GM23338 (cell line): ENCODE measurements at regions not wholly inside any gene's neighbourhood (a gene's known extent, or its start where the extent isn't known, plus 50 kb on each side); places are given as distances from the start of the nearest gene placed in this dataset.

Source experiments
- ATAC-seq: fragments of 200-7000 bp; cut with Tn5 transposase; 3 replicates; pipeline ENCODE4 v1.9.1; 2020
- DNase-seq: peaks from one replicate; pipeline ENCODE4 v3.0.0-alpha.2; 2015; ENCODE audit warnings: low spot score
- H2AFZ ChIP-seq: fragments of 200-600 bp; sonication (generic); 2 replicates; pipeline ENCODE4 v1.8.0; 2016; ENCODE audit warnings: antibody characterized with exemption, mild to moderate bottlenecking, moderate library complexity
- H3F3A ChIP-seq: fragments of 200-600 bp; sonication (generic); replicated peaks from 2 replicates; pipeline ENCODE4 v1.8.0; 2017; ENCODE audit warnings: antibody characterized with exemption, mixed run types, low read depth
- H3K27ac ChIP-seq: fragments of 200-600 bp; sonication (generic); 2 replicates; pipeline ENCODE4 v1.6.1; 2016; ENCODE audit warnings: low read depth
- H3K27me3 ChIP-seq: fragments of 200-600 bp; sonication (generic); 2 replicates; pipeline ENCODE4 v1.8.0; 2016; ENCODE audit warnings: mild to moderate bottlenecking, mixed run types, moderate library complexity; ENCODE audit not compliant: insufficient read depth
- H3K36me3 ChIP-seq: fragments of 200-600 bp; sonication (generic); 2 replicates; pipeline ENCODE4 v1.8.0; 2016; ENCODE audit warnings: mild to moderate bottlenecking; ENCODE audit not compliant: insufficient read depth
- H3K4me1 ChIP-seq: fragments of 200-600 bp; sonication (generic); 2 replicates; pipeline ENCODE4 v1.8.0; 2016; ENCODE audit warnings: mild to moderate bottlenecking, moderate library complexity; ENCODE audit not compliant: insufficient read depth
- H3K4me2 ChIP-seq: fragments of 200-600 bp; sonication (generic); 2 replicates; pipeline ENCODE4 v1.7.1; 2017; ENCODE audit warnings: mixed run types
- H3K4me3 ChIP-seq: fragments of 200-600 bp; sonication (generic); 2 replicates; pipeline ENCODE4 v1.6.1; 2016; ENCODE audit warnings: mixed run types
- H3K79me2 ChIP-seq: fragments of 200-600 bp; sonication (generic); replicated peaks from 2 replicates; pipeline ENCODE4 v1.8.0; 2017; ENCODE audit warnings: mild to moderate bottlenecking; ENCODE audit not compliant: insufficient read depth
- H3K9me2 ChIP-seq: fragments of 200-600 bp; sonication (generic); 2 replicates; pipeline ENCODE4 v1.8.0; 2017; ENCODE audit not compliant: insufficient read depth
- H4K20me1 ChIP-seq: fragments of 200-600 bp; sonication (generic); replicated peaks from 2 replicates; pipeline ENCODE4 v1.8.0; 2017; ENCODE audit warnings: mild to moderate bottlenecking; ENCODE audit not compliant: insufficient read depth
- H3K27ac Mint-ChIP-seq: 2 replicates; pipeline ENCODE4 v1.8.0; 2020; ENCODE audit warnings: inconsistent platforms, mild to moderate bottlenecking, moderate library complexity, mixed read lengths
- H3K27me3 Mint-ChIP-seq: 3 replicates; pipeline ENCODE4 v1.8.0; 2022; ENCODE audit warnings: low read depth, mild to moderate bottlenecking, moderate library complexity, mixed read lengths, inconsistent platforms; ENCODE audit not compliant: insufficient read depth, poor library complexity
- H3K36me3 Mint-ChIP-seq: 3 replicates; pipeline ENCODE4 v1.8.0; 2021; ENCODE audit warnings: low read depth, mild to moderate bottlenecking, inconsistent platforms, moderate library complexity, mixed read lengths
- H3K4me1 Mint-ChIP-seq: 3 replicates; pipeline ENCODE4 v1.8.0; 2020; ENCODE audit warnings: mild to moderate bottlenecking, inconsistent platforms, mixed read lengths
- H3K4me3 Mint-ChIP-seq: 3 replicates; pipeline ENCODE4 v1.8.0; 2021; ENCODE audit warnings: moderate library complexity, mild to moderate bottlenecking, inconsistent platforms, mixed read lengths
- H3K9me3 Mint-ChIP-seq: 3 replicates; pipeline ENCODE4 v1.8.0; 2020; ENCODE audit warnings: moderate library complexity, mild to moderate bottlenecking, inconsistent platforms, mixed read lengths
- EZH2 ChIP-seq: fragments of 200-600 bp; sonication (generic); IDR thresholded peaks from one replicate; pipeline ENCODE4 v1.8.0; 2017; ENCODE audit warnings: antibody characterized with exemption, mild to moderate bottlenecking, low read depth; ENCODE audit not compliant: unreplicated experiment
- EZH2phosphoT487 ChIP-seq: fragments of 200-600 bp; sonication (generic); IDR thresholded peaks from one replicate; pipeline ENCODE4 v1.8.1; 2018; ENCODE audit warnings: antibody characterized with exemption; ENCODE audit not compliant: unreplicated experiment
- JUNB ChIP-seq: IDR thresholded peaks from one replicate; pipeline ENCODE4 v1.6.1; 2016; ENCODE audit warnings: antibody characterized with exemption; ENCODE audit not compliant: unreplicated experiment
- STAT1 ChIP-seq: IDR thresholded peaks from one replicate; pipeline ENCODE4 v1.6.1; 2016; ENCODE audit warnings: antibody characterized with exemption; ENCODE audit not compliant: unreplicated experiment
- ZNF331 ChIP-seq: fragments of 250-450 bp; sonication (Bioruptor Pico); IDR thresholded peaks from 2 replicates; pipeline ENCODE4 v1.5.0; 2020; ENCODE audit warnings: low read depth, mild to moderate bottlenecking, moderate library complexity
- TF ChIP-seq, protein P1 (sequence below): fragments of 250-450 bp; sonication (Bioruptor Pico); IDR thresholded peaks from 2 replicates; pipeline ENCODE4 v1.5.0; 2020; ENCODE audit warnings: mild to moderate bottlenecking, moderate library complexity
- TF ChIP-seq, protein P2 (sequence below): IDR thresholded peaks from one replicate; pipeline ENCODE4 v1.6.1; 2018; ENCODE audit warnings: antibody characterized with exemption; ENCODE audit not compliant: unreplicated experiment

DNA sequence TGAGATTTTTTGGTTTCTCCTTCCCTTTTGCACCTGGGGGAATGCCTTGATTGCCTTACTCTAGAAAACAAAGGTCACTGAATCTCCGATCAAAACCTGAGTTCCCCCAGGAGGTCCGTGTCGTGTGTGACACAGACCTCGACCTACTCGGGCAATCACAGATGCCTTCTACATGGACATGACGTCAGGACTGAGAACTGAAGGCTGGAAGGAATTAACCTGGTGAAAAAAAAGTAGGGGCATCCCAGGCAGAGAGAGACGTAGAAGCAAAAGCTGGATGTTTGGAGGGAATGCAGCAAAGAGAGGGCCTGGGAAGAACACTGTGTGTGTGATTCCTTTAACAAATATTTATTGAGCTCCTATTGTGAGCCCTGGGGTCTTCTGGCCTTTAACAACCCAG is 178.0 kb downstream of the PRDM2 start:
- Mint-ChIP-seq H3K27ac (no peak overlapping the region), H3K36me3 (peaks cover 2% of the 10 kb centered on the region; the same call in 1 of the 3 replicates), H3K9me3 (peaks cover 2% of the 10 kb centered on the region; the same call in 2 of the 3 replicates), H3K27me3 (peaks cover 11% of the 10 kb centered on the region), H3K4me3 (no peak overlapping the region), H3K4me1 (peaks cover 5% of the 10 kb centered on the region)
- H3K27me3 ChIP-seq, result no peaks in the 10 kb centered on the region
- H3K9me2 ChIP-seq, result no peaks in the 10 kb centered on the region
- H4K20me1 ChIP-seq, result no peaks in the 10 kb centered on the region
- no peak overlapping the region for H2AFZ ChIP-seq
- H3F3A ChIP-seq, result no peaks in the 10 kb centered on the region
- no peak for ATAC-seq
- TF ChIP-seq, protein P1, sequence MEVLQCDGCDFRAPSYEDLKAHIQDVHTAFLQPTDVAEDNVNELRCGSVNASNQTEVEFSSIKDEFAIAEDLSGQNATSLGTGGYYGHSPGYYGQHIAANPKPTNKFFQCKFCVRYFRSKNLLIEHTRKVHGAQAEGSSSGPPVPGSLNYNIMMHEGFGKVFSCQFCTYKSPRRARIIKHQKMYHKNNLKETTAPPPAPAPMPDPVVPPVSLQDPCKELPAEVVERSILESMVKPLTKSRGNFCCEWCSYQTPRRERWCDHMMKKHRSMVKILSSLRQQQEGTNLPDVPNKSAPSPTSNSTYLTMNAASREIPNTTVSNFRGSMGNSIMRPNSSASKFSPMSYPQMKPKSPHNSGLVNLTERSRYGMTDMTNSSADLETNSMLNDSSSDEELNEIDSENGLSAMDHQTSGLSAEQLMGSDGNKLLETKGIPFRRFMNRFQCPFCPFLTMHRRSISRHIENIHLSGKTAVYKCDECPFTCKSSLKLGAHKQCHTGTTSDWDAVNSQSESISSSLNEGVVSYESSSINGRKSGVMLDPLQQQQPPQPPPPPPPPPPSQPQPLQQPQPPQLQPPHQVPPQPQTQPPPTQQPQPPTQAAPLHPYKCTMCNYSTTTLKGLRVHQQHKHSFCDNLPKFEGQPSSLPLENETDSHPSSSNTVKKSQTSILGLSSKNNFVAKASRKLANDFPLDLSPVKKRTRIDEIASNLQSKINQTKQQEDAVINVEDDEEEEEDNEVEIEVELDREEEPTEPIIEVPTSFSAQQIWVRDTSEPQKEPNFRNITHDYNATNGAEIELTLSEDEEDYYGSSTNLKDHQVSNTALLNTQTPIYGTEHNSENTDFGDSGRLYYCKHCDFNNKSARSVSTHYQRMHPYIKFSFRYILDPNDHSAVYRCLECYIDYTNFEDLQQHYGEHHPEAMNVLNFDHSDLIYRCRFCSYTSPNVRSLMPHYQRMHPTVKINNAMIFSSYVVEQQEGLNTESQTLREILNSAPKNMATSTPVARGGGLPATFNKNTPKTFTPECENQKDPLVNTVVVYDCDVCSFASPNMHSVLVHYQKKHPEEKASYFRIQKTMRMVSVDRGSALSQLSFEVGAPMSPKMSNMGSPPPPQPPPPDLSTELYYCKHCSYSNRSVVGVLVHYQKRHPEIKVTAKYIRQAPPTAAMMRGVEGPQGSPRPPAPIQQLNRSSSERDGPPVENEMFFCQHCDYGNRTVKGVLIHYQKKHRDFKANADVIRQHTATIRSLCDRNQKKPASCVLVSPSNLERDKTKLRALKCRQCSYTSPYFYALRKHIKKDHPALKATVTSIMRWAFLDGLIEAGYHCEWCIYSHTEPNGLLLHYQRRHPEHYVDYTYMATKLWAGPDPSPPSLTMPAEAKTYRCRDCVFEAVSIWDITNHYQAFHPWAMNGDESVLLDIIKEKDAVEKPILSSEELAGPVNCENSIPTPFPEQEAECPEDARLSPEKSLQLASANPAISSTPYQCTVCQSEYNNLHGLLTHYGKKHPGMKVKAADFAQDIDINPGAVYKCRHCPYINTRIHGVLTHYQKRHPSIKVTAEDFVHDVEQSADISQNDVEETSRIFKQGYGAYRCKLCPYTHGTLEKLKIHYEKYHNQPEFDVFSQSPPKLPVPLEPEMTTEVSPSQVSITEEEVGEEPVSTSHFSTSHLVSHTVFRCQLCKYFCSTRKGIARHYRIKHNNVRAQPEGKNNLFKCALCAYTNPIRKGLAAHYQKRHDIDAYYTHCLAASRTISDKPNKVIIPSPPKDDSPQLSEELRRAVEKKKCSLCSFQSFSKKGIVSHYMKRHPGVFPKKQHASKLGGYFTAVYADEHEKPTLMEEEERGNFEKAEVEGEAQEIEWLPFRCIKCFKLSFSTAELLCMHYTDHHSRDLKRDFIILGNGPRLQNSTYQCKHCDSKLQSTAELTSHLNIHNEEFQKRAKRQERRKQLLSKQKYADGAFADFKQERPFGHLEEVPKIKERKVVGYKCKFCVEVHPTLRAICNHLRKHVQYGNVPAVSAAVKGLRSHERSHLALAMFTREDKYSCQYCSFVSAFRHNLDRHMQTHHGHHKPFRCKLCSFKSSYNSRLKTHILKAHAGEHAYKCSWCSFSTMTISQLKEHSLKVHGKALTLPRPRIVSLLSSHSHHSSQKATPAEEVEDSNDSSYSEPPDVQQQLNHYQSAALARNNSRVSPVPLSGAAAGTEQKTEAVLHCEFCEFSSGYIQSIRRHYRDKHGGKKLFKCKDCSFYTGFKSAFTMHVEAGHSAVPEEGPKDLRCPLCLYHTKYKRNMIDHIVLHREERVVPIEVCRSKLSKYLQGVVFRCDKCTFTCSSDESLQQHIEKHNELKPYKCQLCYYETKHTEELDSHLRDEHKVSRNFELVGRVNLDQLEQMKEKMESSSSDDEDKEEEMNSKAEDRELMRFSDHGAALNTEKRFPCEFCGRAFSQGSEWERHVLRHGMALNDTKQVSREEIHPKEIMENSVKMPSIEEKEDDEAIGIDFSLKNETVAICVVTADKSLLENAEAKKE (CRISPR knock-in tag), result no peak
- TF ChIP-seq EZH2 (no peak), JUNB (no peak), ZNF331 (CRISPR knock-in tag) (no peak)
- no peaks in the 10 kb centered on the region for H3K79me2 ChIP-seq
- no peaks in the 10 kb centered on the region for H3K4me1 ChIP-seq
- no peaks in the 10 kb centered on the region for H3K36me3 ChIP-seq
- no peak overlapping the region for H3K27ac ChIP-seq
- H3K4me3 ChIP-seq, result no peak overlapping the region
- H3K4me2 ChIP-seq, result no peak overlapping the region
- DNase-seq, result no peak

DNA sequence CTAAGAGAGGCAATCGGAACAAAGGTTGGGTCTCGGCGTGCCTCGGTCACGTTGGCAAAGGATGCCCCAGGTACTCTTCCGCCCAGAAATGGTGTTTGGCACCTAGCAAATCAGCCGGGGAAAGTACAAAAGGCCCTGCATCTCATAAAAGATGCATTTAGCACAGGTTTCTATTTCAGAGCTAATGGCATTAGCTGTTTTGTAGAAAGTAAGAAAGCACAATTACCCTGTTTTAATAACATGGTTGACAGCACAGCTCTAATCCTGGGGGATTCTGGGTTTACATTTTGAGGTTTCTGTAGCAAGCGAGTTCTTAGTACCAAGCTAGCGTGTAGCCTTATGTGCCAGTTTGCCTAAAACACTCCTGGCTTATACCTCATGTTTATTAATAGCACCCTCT is 178.5 kb downstream of the PRDM2 start:
- Mint-ChIP-seq H3K27ac (no peak overlapping the region), H3K4me1 (peaks cover under 1% of the 10 kb centered on the region; the same call in 2 of the 3 replicates), H3K9me3 (peaks cover 2% of the 10 kb centered on the region; the same call in 2 of the 3 replicates), H3K4me3 (no peak overlapping the region), H3K27me3 (peaks cover 11% of the 10 kb centered on the region), H3K36me3 (peaks cover 2% of the 10 kb centered on the region; the same call in 1 of the 3 replicates)
- Histone ChIP-seq H3K36me3 (no peaks in the 10 kb centered on the region), H3F3A (no peaks in the 10 kb centered on the region), H2AFZ (no peak overlapping the region), H3K9me2 (no peaks in the 10 kb centered on the region), H4K20me1 (no peaks in the 10 kb centered on the region), H3K4me1 (no peaks in the 10 kb centered on the region), H3K27me3 (0 out of 2 replicates have a peak, but pooled peaks cover 4% of the 10 kb centered on the region), H3K79me2 (no peaks in the 10 kb centered on the region), H3K27ac (no peak overlapping the region), H3K4me3 (no peak overlapping the region), H3K4me2 (no peak overlapping the region)
- DNase-seq (no peak), ATAC-seq (no peak)
- TF ChIP-seq STAT1 (no peak), EZH2phosphoT487 (no peak), ZNF331 (CRISPR knock-in tag) (no peak), JUNB (no peak)
- TF ChIP-seq, protein P2, sequence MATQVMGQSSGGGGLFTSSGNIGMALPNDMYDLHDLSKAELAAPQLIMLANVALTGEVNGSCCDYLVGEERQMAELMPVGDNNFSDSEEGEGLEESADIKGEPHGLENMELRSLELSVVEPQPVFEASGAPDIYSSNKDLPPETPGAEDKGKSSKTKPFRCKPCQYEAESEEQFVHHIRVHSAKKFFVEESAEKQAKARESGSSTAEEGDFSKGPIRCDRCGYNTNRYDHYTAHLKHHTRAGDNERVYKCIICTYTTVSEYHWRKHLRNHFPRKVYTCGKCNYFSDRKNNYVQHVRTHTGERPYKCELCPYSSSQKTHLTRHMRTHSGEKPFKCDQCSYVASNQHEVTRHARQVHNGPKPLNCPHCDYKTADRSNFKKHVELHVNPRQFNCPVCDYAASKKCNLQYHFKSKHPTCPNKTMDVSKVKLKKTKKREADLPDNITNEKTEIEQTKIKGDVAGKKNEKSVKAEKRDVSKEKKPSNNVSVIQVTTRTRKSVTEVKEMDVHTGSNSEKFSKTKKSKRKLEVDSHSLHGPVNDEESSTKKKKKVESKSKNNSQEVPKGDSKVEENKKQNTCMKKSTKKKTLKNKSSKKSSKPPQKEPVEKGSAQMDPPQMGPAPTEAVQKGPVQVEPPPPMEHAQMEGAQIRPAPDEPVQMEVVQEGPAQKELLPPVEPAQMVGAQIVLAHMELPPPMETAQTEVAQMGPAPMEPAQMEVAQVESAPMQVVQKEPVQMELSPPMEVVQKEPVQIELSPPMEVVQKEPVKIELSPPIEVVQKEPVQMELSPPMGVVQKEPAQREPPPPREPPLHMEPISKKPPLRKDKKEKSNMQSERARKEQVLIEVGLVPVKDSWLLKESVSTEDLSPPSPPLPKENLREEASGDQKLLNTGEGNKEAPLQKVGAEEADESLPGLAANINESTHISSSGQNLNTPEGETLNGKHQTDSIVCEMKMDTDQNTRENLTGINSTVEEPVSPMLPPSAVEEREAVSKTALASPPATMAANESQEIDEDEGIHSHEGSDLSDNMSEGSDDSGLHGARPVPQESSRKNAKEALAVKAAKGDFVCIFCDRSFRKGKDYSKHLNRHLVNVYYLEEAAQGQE, result no peak
